GM13976 (cell line): ENCODE measurements at regions not wholly inside any gene's neighbourhood (a gene's known extent, or its start where the extent isn't known, plus 50 kb on each side); places are given as distances from the start of the nearest gene placed in this dataset.

Experiments
- DNase-seq: peaks from one replicate; pipeline ENCODE4 v3.0.0; 2012; ENCODE audit warnings: low spot score
- CTCF ChIP-seq: IDR thresholded peaks from 2 replicates; pipeline ENCODE4 v1.5.1; 2012; ENCODE audit warnings: borderline replicate concordance, mild to moderate bottlenecking; ENCODE audit not compliant: insufficient read depth; ENCODE audit errors: extremely low read depth, missing control alignments, control extremely low read depth
- in situ Hi-C: fragments of 300-500 bp; cut with MboI; formaldehyde crosslinking; loops from one replicate; pipeline ENCODE4 v1.12.0; 2022; ENCODE audit warnings: low sequenced_read_pairs, mixed read lengths, inconsistent platforms; ENCODE audit not compliant: unreplicated experiment

- in situ Hi-C loops: no loop called here
- no peak for DNase-seq
- TF ChIP-seq CTCF: no peak
Measured at GRCh38 chr1:47513393-47513792, 75.5 kb downstream of the FOXD2 start.

- no peak for DNase-seq
- in situ Hi-C loops: no loop called here
- TF ChIP-seq CTCF: no peak
Measured at GRCh38 chr1:47514229-47514628, 76.4 kb downstream of the FOXD2 start.

GRCh38 chr1:47515164-47515789 lies 77.4 kb downstream of the FOXD2 start:
- no peak for DNase-seq
- in situ Hi-C loops: no loop called here
- TF ChIP-seq CTCF: no peak

- in situ Hi-C loops: no loop called here
- no peak for TF ChIP-seq CTCF
- DNase-seq: no peak
Measured at GRCh38 chr1:47517946-47518345, 80.1 kb downstream of the FOXD2 start.

GRCh38 chr1:47519491-47519890 lies 81.6 kb downstream of the FOXD2 start:
- no peak for DNase-seq
- no peak for TF ChIP-seq CTCF
- in situ Hi-C loops: no loop called here

- in situ Hi-C loops: no loop called here
- no peak for TF ChIP-seq CTCF
- no peak for DNase-seq
Measured at GRCh38 chr1:47519971-47520370, 82.1 kb downstream of the FOXD2 start.
